ENCODE measurements at regions not wholly inside any gene's neighbourhood (a gene's known extent, or its start where the extent isn't known, plus 50 kb on each side); places are given as distances from the start of the nearest gene placed in this dataset.
A peak's percentile ranks its signal among the peaks of the same experiment; 100 is the strongest.

GRCh38 chr1:67524143-67525052 is 94.2 kb upstream of the SERBP1 start:
- TF ChIP-seq, protein P1, sequence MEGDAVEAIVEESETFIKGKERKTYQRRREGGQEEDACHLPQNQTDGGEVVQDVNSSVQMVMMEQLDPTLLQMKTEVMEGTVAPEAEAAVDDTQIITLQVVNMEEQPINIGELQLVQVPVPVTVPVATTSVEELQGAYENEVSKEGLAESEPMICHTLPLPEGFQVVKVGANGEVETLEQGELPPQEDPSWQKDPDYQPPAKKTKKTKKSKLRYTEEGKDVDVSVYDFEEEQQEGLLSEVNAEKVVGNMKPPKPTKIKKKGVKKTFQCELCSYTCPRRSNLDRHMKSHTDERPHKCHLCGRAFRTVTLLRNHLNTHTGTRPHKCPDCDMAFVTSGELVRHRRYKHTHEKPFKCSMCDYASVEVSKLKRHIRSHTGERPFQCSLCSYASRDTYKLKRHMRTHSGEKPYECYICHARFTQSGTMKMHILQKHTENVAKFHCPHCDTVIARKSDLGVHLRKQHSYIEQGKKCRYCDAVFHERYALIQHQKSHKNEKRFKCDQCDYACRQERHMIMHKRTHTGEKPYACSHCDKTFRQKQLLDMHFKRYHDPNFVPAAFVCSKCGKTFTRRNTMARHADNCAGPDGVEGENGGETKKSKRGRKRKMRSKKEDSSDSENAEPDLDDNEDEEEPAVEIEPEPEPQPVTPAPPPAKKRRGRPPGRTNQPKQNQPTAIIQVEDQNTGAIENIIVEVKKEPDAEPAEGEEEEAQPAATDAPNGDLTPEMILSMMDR (IDR thresholded peaks at IDR 0.05; ENCODE audit: low read depth, low read length), result no peak
- no peak overlapping the region for H3K4me3 ChIP-seq (ENCODE audit: low read depth, low read length)
- H3K27me3 ChIP-seq (ENCODE audit: insufficient read depth, low read depth, severe bottlenecking), result no peaks in the 10 kb centered on the region
- H3K27ac ChIP-seq, result no peak overlapping the region
- no peak for DNase-seq
- H3K9me3 ChIP-seq (ENCODE audit: severe bottlenecking), result no peaks in the 10 kb centered on the region
- H3K36me3 ChIP-seq, result no peaks in the 10 kb centered on the region

- TF ChIP-seq, protein P1 (IDR thresholded peaks at IDR 0.05; ENCODE audit: low read depth, low read length), result no peak
- Histone ChIP-seq H3K4me3 (ENCODE audit: low read depth, low read length) (no peak overlapping the region), H3K9me3 (ENCODE audit: severe bottlenecking) (no peaks in the 10 kb centered on the region), H3K27me3 (ENCODE audit: insufficient read depth, low read depth, severe bottlenecking) (no peaks in the 10 kb centered on the region), H3K27ac (no peak overlapping the region), H3K36me3 (no peaks in the 10 kb centered on the region)
- DNase-seq, result no peak
These were observed 95.0 kb upstream of the SERBP1 start for GRCh38 chr1:67525053-67525760.

DNA sequence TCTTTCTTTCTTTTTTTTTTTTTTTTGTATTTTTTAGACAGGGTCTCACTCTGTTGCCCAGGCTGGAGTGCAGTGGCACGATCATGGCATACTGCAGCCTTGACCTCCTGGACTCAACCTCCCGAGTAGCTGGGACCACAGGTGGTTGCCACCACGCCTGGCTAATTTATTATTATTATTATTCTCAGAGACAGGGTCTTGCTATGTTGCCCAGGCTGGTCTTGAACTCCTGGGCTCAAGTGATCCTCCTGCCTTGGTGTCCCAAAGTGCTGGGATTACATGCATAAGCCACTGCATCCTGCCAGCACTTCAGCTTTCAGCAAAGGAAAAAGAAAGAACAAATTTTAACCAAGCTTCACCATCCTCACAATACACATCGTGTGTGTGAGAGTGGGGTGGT is 97.9 kb upstream of the SERBP1 start:
- TF ChIP-seq, protein P1 (IDR thresholded peaks at IDR 0.05; ENCODE audit: low read depth, low read length), result no peak
- H3K27ac ChIP-seq, result no peak overlapping the region

DNA sequence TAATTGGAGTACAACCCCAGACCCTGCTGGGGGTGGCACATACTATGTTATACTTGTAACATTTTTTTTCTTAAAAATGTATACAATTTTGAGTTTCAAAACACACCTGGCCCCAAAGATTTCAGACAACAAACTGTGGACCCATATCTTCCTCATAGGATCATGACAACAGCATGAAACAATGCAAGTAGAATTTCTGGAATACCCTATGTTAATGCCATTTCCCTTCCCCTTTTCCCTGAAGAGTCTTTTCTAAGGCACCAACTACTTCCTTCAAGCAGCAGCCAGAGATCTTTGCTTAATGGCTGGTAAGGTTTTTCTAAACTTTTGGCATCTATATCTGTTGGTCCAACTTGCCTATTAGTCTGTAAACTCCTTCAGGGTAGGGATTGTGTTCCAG is 99.9 kb upstream of the SERBP1 start:
- H3K4me3 ChIP-seq (ENCODE audit: low read depth, low read length), result no peak overlapping the region
- TF ChIP-seq, protein P1 (IDR thresholded peaks at IDR 0.05; ENCODE audit: low read depth, low read length), result no peak
- no peaks in the 10 kb centered on the region for H3K27me3 ChIP-seq (ENCODE audit: insufficient read depth, low read depth, severe bottlenecking)
- no peaks in the 10 kb centered on the region for H3K36me3 ChIP-seq
- no peaks in the 10 kb centered on the region for H3K9me3 ChIP-seq (ENCODE audit: severe bottlenecking)
- H3K27ac ChIP-seq, result no peak overlapping the region
- no peak for DNase-seq

More for the DNA sequence above, 97.9 kb upstream of the SERBP1 start:
- no peaks in the 10 kb centered on the region for H3K9me3 ChIP-seq (ENCODE audit: severe bottlenecking)
- no peaks in the 10 kb centered on the region for H3K36me3 ChIP-seq
- H3K4me3 ChIP-seq (ENCODE audit: low read depth, low read length), result no peak overlapping the region
- no peak for DNase-seq
- H3K27me3 ChIP-seq (ENCODE audit: insufficient read depth, low read depth, severe bottlenecking), result no peaks in the 10 kb centered on the region

DNA sequence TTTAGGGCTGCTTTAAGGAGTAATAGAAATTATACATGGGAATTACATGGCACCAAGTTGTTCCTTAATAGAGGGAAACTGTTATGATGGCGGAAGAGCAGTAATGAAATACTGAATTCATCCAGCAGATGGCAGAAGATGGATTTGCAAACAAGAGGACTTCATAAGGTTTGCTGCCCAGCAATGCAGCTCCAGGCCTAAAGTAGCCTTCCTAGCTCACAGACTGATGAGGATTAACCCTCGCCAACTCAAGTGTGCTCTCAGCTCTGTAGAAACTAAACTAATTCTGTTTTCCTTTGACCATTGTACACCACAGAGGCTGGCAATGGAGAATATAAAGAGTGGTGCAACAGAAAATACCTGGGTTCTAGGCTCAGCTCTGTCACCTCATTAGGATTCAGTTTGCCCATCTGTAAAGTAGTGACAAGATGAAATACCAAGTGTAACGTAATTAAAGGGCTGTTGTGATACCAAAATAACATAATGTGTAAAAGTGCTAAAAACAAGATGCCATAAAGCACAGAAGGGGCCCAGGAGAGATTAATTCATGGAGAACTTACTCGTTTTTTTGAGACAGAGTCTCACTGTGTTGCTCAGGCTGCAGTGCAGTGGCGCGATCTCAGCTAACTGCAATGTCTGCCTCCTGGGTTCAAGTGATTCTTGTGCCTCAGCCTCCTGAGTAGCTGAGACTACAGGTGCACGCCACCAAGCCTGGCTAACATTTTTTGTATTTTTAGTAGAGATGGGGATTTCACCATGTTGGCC is 102.4 kb upstream of the SERBP1 start:
- TF ChIP-seq, protein P1 (IDR thresholded peaks at IDR 0.05; ENCODE audit: low read depth, low read length), result peak; percentile 59
- Histone ChIP-seq H3K27ac (no peak overlapping the region), H3K36me3 (no peaks in the 10 kb centered on the region), H3K4me3 (ENCODE audit: low read depth, low read length) (no peak overlapping the region), H3K9me3 (ENCODE audit: severe bottlenecking) (no peaks in the 10 kb centered on the region), H3K27me3 (ENCODE audit: insufficient read depth, low read depth, severe bottlenecking) (no peaks in the 10 kb centered on the region)
- peak; percentile 71 for DNase-seq

All from WERI-Rb-1 (cell line).